ENCODE measurements at regions not wholly inside any gene's neighbourhood (a gene's known extent, or its start where the extent isn't known, plus 50 kb on each side); places are given as distances from the start of the nearest gene placed in this dataset.

DNA sequence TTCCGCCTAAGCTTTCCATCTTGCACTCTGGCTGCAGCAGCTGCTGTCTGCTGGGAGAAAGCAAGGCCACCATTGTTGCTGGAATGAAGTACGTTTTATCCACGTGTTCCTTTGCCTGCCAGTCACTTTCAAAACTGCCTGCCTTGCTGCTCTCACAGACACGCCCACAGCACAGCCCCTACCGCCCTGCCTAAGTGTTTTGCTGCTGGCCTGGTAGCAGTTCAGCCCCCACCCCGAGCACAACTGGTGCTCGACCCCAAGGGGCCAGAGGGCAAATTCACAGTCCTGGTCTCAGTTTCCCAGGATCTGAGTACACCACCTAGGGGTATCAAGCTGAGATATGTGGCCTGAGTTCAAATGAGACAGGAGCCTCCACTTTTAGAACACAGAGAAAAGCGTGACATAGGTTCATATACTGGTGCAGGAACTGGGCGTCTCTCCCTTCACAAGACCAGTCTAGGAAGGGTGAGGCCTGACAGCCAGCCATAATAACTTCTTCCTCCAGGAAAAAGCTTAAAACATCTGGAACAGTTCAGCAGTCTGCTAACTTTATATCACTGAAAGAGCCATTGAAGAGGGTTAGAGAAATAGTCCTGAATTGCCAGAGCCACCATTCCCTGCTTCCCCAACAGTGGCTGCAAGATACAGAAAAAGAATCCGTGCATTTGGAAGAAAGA lies 1012.3 kb downstream of the ZPLD1 start:
- Histone ChIP-seq H3K36me3 (ENCODE audit: control insufficient read depth in 2 of 2, insufficient read depth in 2 of 2, low read length in 2 of 2) (no peaks in the 10 kb centered on the region), H3K27ac (ENCODE audit: low read depth in 2 of 2, low read length in 2 of 2) (no peak overlapping the region)

DNA sequence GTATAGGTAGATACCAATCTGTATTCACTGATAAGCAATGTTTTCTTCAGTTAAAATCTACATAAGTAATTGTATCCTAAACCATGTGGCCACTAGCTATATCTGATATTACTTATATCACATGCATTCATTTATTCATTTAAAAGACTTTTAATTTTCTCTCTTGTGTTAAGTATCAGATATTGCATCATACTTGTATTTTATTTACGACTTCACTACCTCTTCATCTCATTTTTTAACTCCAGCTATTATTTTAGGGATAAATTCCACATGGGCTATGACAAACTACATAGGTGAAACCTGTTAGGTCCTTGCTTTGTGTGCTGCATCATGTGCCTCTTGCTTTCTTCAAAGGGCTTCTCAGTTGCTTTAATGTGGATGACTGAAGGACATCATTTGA lies 1018.3 kb downstream of the ZPLD1 start:
- no peak overlapping the region for H3K4me3 ChIP-seq (ENCODE audit: low read length in 2 of 2)
- no peak overlapping the region for H3K27ac ChIP-seq (ENCODE audit: low read depth in 2 of 2, low read length in 2 of 2)
- H3K36me3 ChIP-seq (ENCODE audit: control insufficient read depth in 2 of 2, insufficient read depth in 2 of 2, low read length in 2 of 2) = no peaks in the 10 kb centered on the region
- no peaks in the 10 kb centered on the region for H3K4me1 ChIP-seq (ENCODE audit: control insufficient read depth in 2 of 2, insufficient read depth in 2 of 2, low read length in 2 of 2)
- no peak overlapping the region for H3K9ac ChIP-seq (ENCODE audit: low read depth in 1 of 2, low read length in 2 of 2)
- no peaks in the 10 kb centered on the region for H3K9me3 ChIP-seq (ENCODE audit: control insufficient read depth in 2 of 2, low read length in 2 of 2)
- H3K27me3 ChIP-seq (ENCODE audit: control insufficient read depth in 2 of 2, insufficient read depth in 2 of 2, low read length in 2 of 2) = no peaks in the 10 kb centered on the region

More for the DNA sequence above, 1012.3 kb downstream of the ZPLD1 start:
- no peaks in the 10 kb centered on the region for H3K27me3 ChIP-seq (ENCODE audit: control insufficient read depth in 2 of 2, insufficient read depth in 2 of 2, low read length in 2 of 2)
- peaks cover 0 to 4% of the 10 kb centered on the region in 2 donors for H3K9me3 ChIP-seq (ENCODE audit: control insufficient read depth in 2 of 2, low read length in 2 of 2)
- no peak overlapping the region for H3K4me3 ChIP-seq (ENCODE audit: low read length in 2 of 2)
- no peak overlapping the region for H3K9ac ChIP-seq (ENCODE audit: low read depth in 1 of 2, low read length in 2 of 2)
- no peaks in the 10 kb centered on the region for H3K4me1 ChIP-seq (ENCODE audit: control insufficient read depth in 2 of 2, insufficient read depth in 2 of 2, low read length in 2 of 2)

DNA sequence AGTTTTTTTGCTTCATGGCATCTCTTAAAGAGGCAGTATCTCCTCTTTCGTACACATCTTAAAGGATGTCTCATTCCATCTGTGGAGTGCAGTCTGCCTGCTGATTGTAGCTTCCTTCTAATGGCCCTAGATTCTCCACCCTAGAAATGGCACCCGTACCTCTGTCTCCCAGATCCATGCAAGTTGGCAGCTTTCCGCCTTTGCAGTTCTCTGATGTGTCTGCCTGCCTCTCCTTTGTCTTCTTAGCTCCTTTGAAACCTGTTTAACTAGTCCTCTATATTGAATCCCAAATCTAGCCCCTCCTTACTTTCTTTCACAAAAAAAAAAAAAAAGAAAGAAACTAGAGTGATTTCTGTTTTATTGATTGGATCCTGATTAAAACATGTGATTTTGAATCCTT lies 1025.0 kb downstream of the ZPLD1 start:
- Histone ChIP-seq H3K36me3 (ENCODE audit: control insufficient read depth in 2 of 2, insufficient read depth in 2 of 2, low read length in 2 of 2) (no peaks in the 10 kb centered on the region), H3K9me3 (ENCODE audit: control insufficient read depth in 2 of 2, low read length in 2 of 2) (peaks cover 0 to 3% of the 10 kb centered on the region in 2 donors), H3K27me3 (ENCODE audit: control insufficient read depth in 2 of 2, insufficient read depth in 2 of 2, low read length in 2 of 2) (no peaks in the 10 kb centered on the region), H3K27ac (ENCODE audit: low read depth in 2 of 2, low read length in 2 of 2) (no peak overlapping the region), H3K4me1 (ENCODE audit: control insufficient read depth in 2 of 2, insufficient read depth in 2 of 2, low read length in 2 of 2) (no peaks in the 10 kb centered on the region), H3K9ac (ENCODE audit: low read depth in 1 of 2, low read length in 2 of 2) (no peak overlapping the region), H3K4me3 (ENCODE audit: low read length in 2 of 2) (no peak overlapping the region)

DNA sequence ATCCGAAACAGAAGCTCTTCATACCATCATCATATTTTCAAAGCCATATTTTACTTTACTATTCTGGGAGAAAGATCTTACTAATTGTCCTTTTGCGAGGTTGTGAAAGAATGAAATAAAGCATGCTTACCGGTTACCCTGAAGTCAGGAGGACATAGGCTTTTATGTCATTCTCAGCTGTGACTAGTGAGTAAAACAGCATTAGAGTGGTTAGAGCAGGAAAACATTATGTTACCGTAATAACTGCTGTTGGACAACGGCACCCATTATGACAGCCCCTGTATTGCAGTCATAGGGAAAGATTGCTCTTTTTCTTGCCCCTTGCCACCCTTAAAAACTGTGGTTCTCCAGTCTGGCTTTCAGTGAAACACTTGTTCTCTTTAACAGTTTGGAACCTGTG lies 1035.7 kb downstream of the ZPLD1 start:
- Histone ChIP-seq H3K9me3 (ENCODE audit: control insufficient read depth in 2 of 2, low read length in 2 of 2) (no peaks in the 10 kb centered on the region), H3K27ac (ENCODE audit: low read depth in 2 of 2, low read length in 2 of 2) (no peak overlapping the region), H3K36me3 (ENCODE audit: control insufficient read depth in 2 of 2, insufficient read depth in 2 of 2, low read length in 2 of 2) (no peaks in the 10 kb centered on the region), H3K4me1 (ENCODE audit: control insufficient read depth in 2 of 2, insufficient read depth in 2 of 2, low read length in 2 of 2) (no peaks in the 10 kb centered on the region), H3K27me3 (ENCODE audit: control insufficient read depth in 2 of 2, insufficient read depth in 2 of 2, low read length in 2 of 2) (no peaks in the 10 kb centered on the region), H3K4me3 (ENCODE audit: low read length in 2 of 2) (no peak overlapping the region), H3K9ac (ENCODE audit: low read depth in 1 of 2, low read length in 2 of 2) (no peak overlapping the region)

DNA sequence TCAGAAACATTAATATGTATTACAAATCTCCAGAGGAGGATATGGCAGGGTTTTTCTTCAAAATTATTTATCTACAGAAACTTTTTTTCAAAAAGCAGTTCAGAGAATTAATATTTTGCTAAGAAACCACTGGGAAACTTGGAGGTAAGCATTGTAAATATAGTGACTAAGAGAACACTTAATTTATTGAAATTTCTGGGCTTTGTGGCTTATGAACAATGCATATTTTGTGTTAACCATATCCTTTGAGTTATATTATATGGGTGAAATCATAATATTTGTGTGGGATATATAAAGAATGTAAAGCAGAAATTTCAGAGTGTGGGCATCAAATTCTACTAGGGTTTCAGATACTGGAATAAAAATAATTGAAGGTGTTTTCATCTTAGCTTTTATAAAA lies 1059.2 kb downstream of the ZPLD1 start:
- H3K4me1 ChIP-seq (ENCODE audit: control insufficient read depth in 2 of 2, insufficient read depth in 2 of 2, low read length in 2 of 2) = no peaks in the 10 kb centered on the region
- no peak overlapping the region for H3K27ac ChIP-seq (ENCODE audit: low read depth in 2 of 2, low read length in 2 of 2)
- H3K9ac ChIP-seq (ENCODE audit: low read depth in 1 of 2, low read length in 2 of 2) = no peak overlapping the region
- H3K36me3 ChIP-seq (ENCODE audit: control insufficient read depth in 2 of 2, insufficient read depth in 2 of 2, low read length in 2 of 2) = no peaks in the 10 kb centered on the region
- H3K27me3 ChIP-seq (ENCODE audit: control insufficient read depth in 2 of 2, insufficient read depth in 2 of 2, low read length in 2 of 2) = no peaks in the 10 kb centered on the region
- H3K9me3 ChIP-seq (ENCODE audit: control insufficient read depth in 2 of 2, low read length in 2 of 2) = no peaks in the 10 kb centered on the region
- H3K4me3 ChIP-seq (ENCODE audit: low read length in 2 of 2) = no peak overlapping the region

DNA sequence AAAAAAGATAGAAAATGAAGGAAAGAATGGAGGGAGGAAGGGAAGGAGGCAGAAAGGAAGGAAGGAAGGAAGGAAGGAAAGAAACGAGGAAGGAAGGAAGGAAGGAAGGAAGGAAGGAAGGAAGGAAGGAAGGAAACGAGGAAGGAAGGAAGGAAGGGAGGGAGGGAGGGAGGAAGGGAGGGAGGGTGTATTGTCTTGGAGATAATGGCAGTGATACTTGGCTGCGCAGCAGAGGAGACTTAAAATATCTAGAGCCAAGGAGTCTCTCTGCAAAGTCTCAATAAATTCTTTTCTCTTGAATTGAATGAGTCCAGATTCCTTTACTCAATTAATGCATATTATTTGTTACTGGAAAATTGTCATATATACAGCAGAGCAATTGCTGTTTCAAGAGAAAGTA lies 1059.7 kb downstream of the ZPLD1 start:
- Histone ChIP-seq H3K27ac (ENCODE audit: low read depth in 2 of 2, low read length in 2 of 2) (no peak overlapping the region), H3K27me3 (ENCODE audit: control insufficient read depth in 2 of 2, insufficient read depth in 2 of 2, low read length in 2 of 2) (no peaks in the 10 kb centered on the region), H3K4me3 (ENCODE audit: low read length in 2 of 2) (no peak overlapping the region), H3K4me1 (ENCODE audit: control insufficient read depth in 2 of 2, insufficient read depth in 2 of 2, low read length in 2 of 2) (no peaks in the 10 kb centered on the region), H3K36me3 (ENCODE audit: control insufficient read depth in 2 of 2, insufficient read depth in 2 of 2, low read length in 2 of 2) (no peaks in the 10 kb centered on the region), H3K9ac (ENCODE audit: low read depth in 1 of 2, low read length in 2 of 2) (no peak overlapping the region), H3K9me3 (ENCODE audit: control insufficient read depth in 2 of 2, low read length in 2 of 2) (no peaks in the 10 kb centered on the region)

DNA sequence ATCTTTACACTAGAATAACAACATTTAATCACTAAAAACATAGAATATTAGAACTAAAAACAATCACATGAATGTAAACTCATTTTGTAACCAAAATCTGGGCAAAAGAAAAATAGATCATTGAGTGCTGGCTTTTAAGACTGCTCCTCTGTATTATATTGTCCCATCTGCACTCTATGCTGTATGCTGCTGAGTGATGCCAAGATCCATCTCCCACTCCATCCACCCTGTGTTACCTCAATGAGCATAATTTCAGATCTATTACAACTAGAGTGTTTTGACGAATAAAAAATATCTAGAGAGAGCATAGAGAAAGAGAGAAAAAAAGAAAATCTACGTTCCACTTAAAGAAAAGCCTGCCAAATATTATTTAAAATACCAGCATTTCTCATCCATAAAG lies 1060.4 kb downstream of the ZPLD1 start:
- Histone ChIP-seq H3K27ac (ENCODE audit: low read depth in 2 of 2, low read length in 2 of 2) (no peak overlapping the region), H3K9ac (ENCODE audit: low read depth in 1 of 2, low read length in 2 of 2) (no peak overlapping the region), H3K36me3 (ENCODE audit: control insufficient read depth in 2 of 2, insufficient read depth in 2 of 2, low read length in 2 of 2) (no peaks in the 10 kb centered on the region), H3K9me3 (ENCODE audit: control insufficient read depth in 2 of 2, low read length in 2 of 2) (no peaks in the 10 kb centered on the region), H3K4me3 (ENCODE audit: low read length in 2 of 2) (no peak overlapping the region), H3K27me3 (ENCODE audit: control insufficient read depth in 2 of 2, insufficient read depth in 2 of 2, low read length in 2 of 2) (no peaks in the 10 kb centered on the region), H3K4me1 (ENCODE audit: control insufficient read depth in 2 of 2, insufficient read depth in 2 of 2, low read length in 2 of 2) (no peaks in the 10 kb centered on the region)

DNA sequence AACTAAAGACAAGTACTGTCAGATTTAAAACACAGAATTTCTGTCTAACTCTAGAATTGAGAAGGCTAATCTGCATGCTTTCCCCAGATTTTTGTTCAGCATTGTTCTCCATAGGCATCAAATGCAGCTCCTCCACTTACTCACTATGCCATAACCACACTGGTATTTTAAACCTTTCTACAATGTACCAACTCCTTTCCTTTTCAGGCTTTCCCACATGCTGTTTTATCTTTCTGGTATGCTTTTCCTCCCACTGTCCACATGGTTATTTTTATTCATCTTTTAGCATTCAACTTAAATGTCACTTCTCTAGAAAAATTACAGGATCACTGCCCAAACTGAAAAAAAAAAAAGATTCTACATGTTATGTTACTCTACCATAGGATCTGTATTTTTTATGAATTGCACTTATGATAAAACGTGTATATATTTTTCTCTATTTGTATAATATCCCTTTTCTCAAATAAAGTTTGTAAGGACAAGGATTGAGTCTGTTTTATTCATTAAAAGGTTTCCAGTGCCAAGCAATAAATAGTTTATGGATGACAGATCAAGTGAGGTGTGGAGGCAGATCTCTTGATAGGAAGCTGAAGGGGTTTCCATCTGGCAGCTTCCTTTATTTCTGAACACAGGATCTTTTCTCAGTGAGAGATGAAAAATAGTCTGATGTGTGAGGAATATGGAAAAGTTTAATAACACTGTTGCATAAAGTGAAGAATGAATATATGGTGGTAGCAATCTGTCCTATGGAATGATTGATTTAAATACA lies 1064.5 kb downstream of the ZPLD1 start:
- H3K27me3 ChIP-seq (ENCODE audit: control insufficient read depth in 2 of 2, insufficient read depth in 2 of 2, low read length in 2 of 2) = no peaks in the 10 kb centered on the region
- H3K4me1 ChIP-seq (ENCODE audit: control insufficient read depth in 2 of 2, insufficient read depth in 2 of 2, low read length in 2 of 2) = no peaks in the 10 kb centered on the region
- no peak overlapping the region for H3K27ac ChIP-seq (ENCODE audit: low read depth in 2 of 2, low read length in 2 of 2)
- H3K4me3 ChIP-seq (ENCODE audit: low read length in 2 of 2) = no peak overlapping the region
- no peaks in the 10 kb centered on the region for H3K9me3 ChIP-seq (ENCODE audit: control insufficient read depth in 2 of 2, low read length in 2 of 2)
- no peaks in the 10 kb centered on the region for H3K36me3 ChIP-seq (ENCODE audit: control insufficient read depth in 2 of 2, insufficient read depth in 2 of 2, low read length in 2 of 2)
- H3K9ac ChIP-seq (ENCODE audit: low read depth in 1 of 2, low read length in 2 of 2) = no peak overlapping the region

DNA sequence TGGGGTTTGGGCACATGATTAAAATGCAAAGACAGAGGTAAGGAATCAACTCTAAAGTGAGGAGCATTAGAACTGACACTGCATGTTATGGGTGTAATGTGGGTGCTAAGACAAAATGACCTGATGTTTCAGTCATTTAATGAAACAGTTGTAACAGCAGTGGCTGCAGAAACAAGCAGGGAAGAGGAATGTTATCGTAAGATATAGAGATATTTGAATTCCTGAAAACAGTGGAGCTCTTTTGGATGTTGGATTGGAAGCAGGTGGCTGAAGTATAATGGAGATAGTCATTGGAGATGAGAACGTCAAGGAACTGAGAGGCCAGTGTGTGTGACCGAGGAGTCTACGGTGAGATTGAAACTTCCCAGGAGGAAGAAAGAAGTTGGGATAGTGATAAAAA lies 1065.2 kb downstream of the ZPLD1 start:
- H3K36me3 ChIP-seq (ENCODE audit: control insufficient read depth in 2 of 2, insufficient read depth in 2 of 2, low read length in 2 of 2) = no peaks in the 10 kb centered on the region
- H3K9me3 ChIP-seq (ENCODE audit: control insufficient read depth in 2 of 2, low read length in 2 of 2) = no peaks in the 10 kb centered on the region

DNA sequence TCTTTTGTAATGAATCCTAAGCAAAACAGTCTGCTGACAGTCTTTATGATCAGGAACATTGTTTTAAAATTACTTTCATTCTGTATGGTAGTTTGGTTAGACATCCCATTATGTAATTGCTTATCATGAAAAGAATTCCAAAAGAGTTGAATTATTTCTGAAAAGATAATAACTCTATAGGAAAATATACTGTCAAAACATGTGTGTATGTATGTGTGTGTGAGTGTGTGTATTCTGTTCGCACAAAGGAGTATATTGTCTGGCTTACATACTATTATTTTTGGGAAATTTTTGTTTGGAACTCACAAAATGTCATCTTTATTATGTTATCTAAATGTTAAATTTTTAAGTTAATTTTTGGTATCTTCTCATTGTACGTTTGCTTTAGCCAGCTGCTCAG lies 1075.9 kb downstream of the ZPLD1 start:
- Histone ChIP-seq H3K27me3 (ENCODE audit: control insufficient read depth in 2 of 2, insufficient read depth in 2 of 2, low read length in 2 of 2) (no peaks in the 10 kb centered on the region), H3K9ac (ENCODE audit: low read depth in 1 of 2, low read length in 2 of 2) (no peak overlapping the region), H3K9me3 (ENCODE audit: control insufficient read depth in 2 of 2, low read length in 2 of 2) (peaks cover 0 to 2% of the 10 kb centered on the region in 2 donors), H3K4me1 (ENCODE audit: control insufficient read depth in 2 of 2, insufficient read depth in 2 of 2, low read length in 2 of 2) (no peaks in the 10 kb centered on the region), H3K4me3 (ENCODE audit: low read length in 2 of 2) (no peak overlapping the region), H3K36me3 (ENCODE audit: control insufficient read depth in 2 of 2, insufficient read depth in 2 of 2, low read length in 2 of 2) (no peaks in the 10 kb centered on the region), H3K27ac (ENCODE audit: low read depth in 2 of 2, low read length in 2 of 2) (no peak overlapping the region)

More for the DNA sequence above, 1065.2 kb downstream of the ZPLD1 start:
- Histone ChIP-seq H3K27me3 (ENCODE audit: control insufficient read depth in 2 of 2, insufficient read depth in 2 of 2, low read length in 2 of 2) (no peaks in the 10 kb centered on the region), H3K4me3 (ENCODE audit: low read length in 2 of 2) (no peak overlapping the region), H3K9ac (ENCODE audit: low read depth in 1 of 2, low read length in 2 of 2) (no peak overlapping the region), H3K4me1 (ENCODE audit: control insufficient read depth in 2 of 2, insufficient read depth in 2 of 2, low read length in 2 of 2) (no peaks in the 10 kb centered on the region), H3K27ac (ENCODE audit: low read depth in 2 of 2, low read length in 2 of 2) (no peak overlapping the region)
